GM21526 (cell line): ENCODE measurements at regions not wholly inside any gene's neighbourhood (a gene's known extent, or its start where the extent isn't known, plus 50 kb on each side); places are given as distances from the start of the nearest gene placed in this dataset.

ENCODE experiments used
- ATAC-seq: cut with Tn5 transposase; IDR thresholded peaks from one replicate; pipeline ENCODE4 v1.9.1; 2021; ENCODE audit warnings: moderate library complexity; ENCODE audit not compliant: unreplicated experiment, low FRiP score

GRCh38 chr21:35367553-35367952 lies 318.5 kb upstream of the RUNX1 start:
- no peak for ATAC-seq

GRCh38 chr21:35366394-35367080 lies 317.4 kb upstream of the RUNX1 start:
- ATAC-seq, result no peak

DNA sequence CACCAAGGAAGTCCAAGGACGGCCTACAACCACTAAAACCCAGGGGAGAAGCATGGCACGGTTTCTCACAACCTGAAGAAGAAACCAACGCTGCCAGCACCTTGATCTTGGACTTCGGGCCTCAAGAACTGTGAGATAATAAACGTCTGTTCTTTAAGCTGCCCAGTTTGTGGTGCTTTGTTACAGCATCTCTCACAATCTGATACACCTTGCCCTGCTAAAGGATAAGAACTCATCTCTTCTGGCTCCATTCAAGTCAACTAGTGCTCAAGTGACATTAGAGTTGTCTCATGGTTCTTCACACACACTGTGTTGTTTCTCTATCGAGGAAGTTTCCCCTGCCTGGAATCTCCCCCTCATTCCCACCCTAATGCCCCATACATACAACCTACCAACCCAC lies 314.4 kb upstream of the RUNX1 start:
- ATAC-seq, result no peak

- no peak for ATAC-seq
Measured at GRCh38 chr21:35361988-35362387, 312.9 kb upstream of the RUNX1 start.

DNA sequence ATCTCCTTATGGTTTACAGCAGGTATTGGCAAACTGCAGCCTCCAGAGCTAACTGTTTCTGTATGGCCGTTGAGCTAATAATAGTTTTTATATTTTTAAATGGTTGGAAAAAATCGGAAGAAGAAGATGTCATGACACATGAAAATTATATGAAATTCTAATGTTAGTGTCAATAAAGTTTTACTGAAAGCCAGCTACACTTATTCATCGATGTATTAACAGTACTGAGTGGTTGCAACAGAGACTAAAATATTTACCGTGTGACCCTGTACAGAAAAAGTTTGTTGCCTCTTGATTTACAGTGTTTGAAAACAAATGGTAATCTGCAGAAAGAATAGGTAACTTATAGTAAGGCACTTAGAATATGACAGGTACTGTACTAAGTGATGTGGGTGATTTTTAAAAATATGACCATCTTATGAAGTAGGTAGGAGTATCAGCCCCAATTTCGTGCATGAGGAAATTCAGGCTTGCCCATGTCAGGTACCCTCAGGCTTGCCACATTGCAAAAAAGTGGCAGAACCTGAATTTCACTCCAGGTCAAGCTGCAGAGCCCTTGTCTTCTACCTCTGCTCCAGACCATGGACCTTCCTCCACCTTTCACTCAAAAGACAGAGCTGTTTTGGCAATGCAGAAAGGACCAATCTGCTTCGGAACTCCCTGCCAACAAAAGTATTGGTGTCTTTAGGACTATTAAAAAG lies 311.9 kb upstream of the RUNX1 start:
- ATAC-seq, result no peak

DNA sequence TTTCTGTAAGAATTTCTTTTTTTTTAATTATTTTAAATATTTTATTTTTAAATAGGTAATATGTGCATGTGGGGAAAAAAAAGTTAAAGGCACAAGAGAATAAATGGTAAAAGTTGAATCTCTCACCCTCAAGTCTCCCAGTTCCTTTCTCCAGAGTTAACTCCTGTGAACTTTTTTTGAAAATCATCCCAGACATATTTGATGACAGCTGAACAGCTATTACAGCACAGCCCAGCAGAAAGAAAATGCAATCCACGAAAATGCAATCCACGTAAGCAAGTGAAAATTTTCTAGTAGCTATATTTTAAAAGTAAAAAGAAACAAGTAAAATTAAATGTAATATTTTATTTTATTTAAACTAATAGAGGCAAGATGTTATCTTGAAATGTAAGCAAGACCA lies 310.0 kb upstream of the RUNX1 start:
- no peak for ATAC-seq

DNA sequence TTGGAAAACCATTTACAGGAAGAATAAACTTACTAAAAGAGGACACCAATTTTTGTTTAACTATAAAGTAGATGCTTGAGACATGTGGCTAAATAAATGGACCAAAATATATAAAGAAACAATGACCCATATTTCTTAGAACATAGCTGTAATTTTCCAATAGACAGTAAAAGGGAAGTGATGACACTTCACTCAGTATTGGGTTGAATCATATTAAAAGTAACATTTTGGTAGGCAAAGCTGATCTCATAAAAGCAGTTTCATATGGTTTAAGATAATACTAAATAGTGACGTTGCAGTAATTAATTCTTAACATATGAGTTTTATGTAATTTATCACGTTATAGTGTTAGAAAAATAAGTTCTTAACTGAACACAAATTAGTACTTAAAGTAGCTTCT lies 308.9 kb upstream of the RUNX1 start:
- no peak for ATAC-seq

DNA sequence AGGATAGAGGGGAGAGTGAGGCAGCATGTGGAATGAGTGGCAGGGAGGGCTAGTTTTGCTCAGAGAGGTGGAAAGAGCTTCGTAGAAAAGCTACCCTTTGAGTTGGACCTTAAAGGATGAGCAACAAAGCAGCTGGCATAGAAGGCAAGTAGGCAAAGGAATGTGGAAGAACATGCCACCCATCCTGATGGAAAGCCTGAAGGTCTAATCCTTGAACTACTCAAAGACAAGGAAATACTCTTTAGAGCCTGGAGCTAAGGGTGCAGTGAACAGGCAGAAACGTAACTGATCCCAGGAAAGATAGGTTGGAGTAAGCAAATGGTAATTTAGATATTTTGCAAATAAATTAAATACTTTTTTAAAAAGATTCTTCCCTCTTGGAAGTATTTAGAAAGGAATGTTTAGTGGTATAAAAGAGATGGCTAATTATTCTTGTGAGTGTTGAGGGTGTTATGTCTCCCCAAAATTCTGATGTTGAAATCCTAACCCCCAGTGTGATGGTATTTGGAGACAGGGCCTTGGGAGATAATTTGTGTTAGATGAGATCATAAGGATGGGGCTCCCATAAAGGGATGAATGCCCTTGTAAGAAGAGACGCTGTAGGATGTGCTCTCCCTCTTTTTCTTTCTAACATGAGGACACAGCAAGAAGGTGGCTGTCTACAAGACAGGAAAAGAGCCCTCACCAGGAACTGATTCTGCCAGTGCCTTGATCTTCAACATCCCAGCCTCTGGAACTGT lies 308.1 kb upstream of the RUNX1 start:
- no peak for ATAC-seq

- no peak for ATAC-seq
Measured at GRCh38 chr21:35354078-35354477, 305.0 kb upstream of the RUNX1 start.

- ATAC-seq, result no peak
Measured at GRCh38 chr21:35352793-35353192, 303.7 kb upstream of the RUNX1 start.

- no peak for ATAC-seq
Measured at GRCh38 chr21:35352066-35352770, 303.1 kb upstream of the RUNX1 start.

DNA sequence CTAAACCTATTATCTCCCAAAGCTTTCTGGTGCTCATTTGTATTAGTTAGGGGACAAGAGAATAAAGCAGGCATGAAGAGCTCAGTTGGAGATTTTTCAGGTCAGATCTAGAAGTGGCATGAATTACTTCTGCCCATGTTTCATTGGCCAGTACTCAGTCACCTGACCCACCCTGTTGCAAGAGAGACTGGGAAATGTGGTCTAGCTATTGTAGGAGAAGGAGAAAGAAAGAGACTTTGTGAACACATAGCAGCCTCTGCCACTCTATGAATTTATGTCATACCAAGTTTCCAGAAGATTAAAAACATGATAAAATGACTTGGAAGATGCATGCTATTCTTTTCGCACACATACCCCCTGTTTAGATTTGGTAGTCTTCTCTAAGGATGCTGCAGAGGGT lies 302.3 kb upstream of the RUNX1 start:
- ATAC-seq, result no peak

- no peak for ATAC-seq
Measured at GRCh38 chr21:35350965-35351364, 301.9 kb upstream of the RUNX1 start.

DNA sequence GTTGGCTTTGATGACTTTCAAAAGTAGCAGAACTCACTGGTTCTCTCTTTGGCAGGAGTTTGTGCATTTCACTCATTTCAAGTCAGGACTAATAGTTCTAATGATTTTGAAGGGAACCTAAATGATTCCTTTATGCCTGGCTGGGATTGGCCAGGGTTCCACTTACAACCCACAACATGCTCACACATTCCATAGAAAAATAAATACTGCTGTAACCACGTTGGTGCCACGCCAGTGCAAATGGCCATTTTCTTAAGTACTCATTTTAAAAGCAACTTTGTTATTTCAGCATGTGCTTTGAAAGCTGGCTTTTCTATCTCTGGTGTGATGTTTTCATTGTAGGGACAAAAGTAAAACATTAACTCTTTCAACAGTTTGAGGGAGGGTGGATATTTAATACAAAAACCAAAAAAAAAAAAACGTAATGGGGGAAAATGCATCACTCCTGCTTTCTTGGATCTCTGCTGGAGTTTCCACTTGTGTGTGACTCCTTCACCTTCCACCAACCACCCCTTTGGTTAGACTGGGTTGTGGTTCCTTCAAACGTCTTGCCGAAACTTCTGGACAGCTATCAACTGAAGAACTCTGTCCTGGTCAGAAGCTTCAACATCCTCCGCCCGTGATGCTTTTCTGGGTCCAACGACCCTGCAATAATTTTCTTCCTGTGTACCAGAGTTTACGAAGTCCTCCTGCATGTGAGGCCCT lies 300.4 kb upstream of the RUNX1 start:
- ATAC-seq, result no peak

- no peak for ATAC-seq
Measured at GRCh38 chr21:35348686-35349085, 299.6 kb upstream of the RUNX1 start.

GRCh38 chr21:35346697-35347096 lies 297.6 kb upstream of the RUNX1 start:
- no peak for ATAC-seq

DNA sequence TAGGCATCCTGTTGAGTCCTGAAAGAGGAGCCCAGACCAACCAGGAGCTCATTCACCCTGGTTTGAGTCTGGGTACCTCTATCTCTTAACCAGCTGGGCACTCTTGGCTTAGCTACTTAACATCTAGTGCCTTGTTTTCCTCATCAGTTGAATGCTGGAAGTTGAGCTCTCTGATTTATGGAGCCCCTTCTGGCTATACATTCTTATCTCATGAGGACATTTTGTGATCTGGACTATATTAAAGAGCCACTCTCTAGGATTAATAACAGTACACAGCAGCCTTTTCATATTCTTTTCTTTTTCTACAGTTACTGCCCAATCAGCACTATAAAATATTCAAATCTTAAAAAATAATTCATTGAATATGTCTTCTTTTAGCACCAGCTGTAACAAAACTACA lies 296.9 kb upstream of the RUNX1 start:
- no peak for ATAC-seq

GRCh38 chr21:35344582-35344981 lies 295.5 kb upstream of the RUNX1 start:
- ATAC-seq, result no peak

DNA sequence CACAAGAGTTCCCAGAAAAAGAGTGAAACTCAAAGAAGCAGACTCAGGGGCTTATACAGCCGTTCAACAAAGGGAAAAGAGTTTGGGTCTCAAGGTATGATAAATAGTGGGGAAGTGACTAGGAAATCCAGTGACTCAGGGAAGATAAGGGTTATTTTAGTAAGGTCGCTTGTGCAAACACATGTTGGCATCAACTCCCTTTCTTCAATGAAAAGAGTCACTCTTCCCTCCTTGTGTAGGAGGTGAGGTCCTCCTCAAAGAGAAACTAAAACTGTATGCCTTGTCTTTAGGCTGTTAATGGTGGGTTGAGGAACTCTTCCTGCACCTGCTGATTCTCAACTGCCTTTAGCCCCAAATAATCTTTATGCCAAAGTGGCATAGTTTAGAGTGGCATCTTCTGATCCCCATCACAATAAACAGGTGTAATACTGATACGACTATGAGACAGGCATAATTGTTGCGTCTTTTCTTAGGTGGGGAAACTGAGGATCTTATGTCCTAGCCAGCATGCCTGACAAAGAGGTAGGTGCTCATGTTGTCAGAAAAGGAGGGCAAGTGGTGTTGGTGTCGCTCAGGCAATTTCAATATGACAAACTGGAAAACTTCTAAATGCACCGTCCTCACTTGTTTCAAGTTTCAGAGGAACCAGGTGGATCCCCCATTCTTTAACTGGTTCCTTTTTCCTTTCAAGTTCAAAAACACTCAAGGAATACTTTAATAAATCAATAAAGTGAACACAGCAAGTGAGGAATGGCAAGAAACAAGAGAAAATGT lies 294.1 kb upstream of the RUNX1 start:
- no peak for ATAC-seq

DNA sequence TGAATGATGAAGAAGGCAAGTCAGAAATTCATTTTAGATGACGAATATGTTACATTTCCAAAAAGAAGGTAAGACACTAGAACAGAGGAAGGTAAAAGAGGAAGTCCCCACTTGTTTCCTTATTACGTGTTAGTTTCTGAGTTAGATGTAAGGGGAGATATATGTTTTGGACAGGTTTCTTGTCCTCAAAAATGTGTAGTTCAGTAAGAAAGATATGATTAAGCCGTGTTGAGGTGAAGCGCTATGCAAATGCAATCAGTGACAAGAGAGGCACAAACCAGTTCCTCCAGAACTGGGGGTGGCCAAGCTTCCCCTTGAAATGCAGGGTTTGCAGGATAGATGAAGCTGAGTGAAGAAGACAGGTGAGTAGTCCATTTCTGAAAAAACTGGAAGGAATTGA lies 293.3 kb upstream of the RUNX1 start:
- ATAC-seq, result no peak
